IPS-NIHi11 (cell line): ENCODE measurements at regions not wholly inside any gene's neighbourhood (a gene's known extent, or its start where the extent isn't known, plus 50 kb on each side); places are given as distances from the start of the nearest gene placed in this dataset.

ENCODE experiments used
- DNase-seq: peaks from one replicate; pipeline ENCODE4 v3.0.0; 2012; ENCODE audit warnings: mixed read lengths, low spot score

GRCh38 chr1:87821335-87821697 is 492.6 kb downstream of the LMO4 start:
- DNase-seq = no peak

- no peak for DNase-seq
These were observed 498.1 kb downstream of the LMO4 start for GRCh38 chr1:87826681-87827251.

- DNase-seq = no peak
These were observed 500.7 kb downstream of the LMO4 start for GRCh38 chr1:87829360-87829759.

- no peak for DNase-seq
These were observed 501.8 kb downstream of the LMO4 start for GRCh38 chr1:87830432-87830978.

- DNase-seq = no peak
These were observed 504.5 kb downstream of the LMO4 start for GRCh38 chr1:87833166-87833565.

- DNase-seq = no peak
These were observed 505.5 kb downstream of the LMO4 start for GRCh38 chr1:87834151-87834550.

- DNase-seq = no peak
These were observed 506.3 kb downstream of the LMO4 start for GRCh38 chr1:87834941-87835340.

GRCh38 chr1:87840767-87841166 is 512.1 kb downstream of the LMO4 start:
- no peak for DNase-seq

- DNase-seq = no peak
These were observed 512.7 kb downstream of the LMO4 start for GRCh38 chr1:87841332-87841731.

GRCh38 chr1:87842156-87842555 is 513.5 kb downstream of the LMO4 start:
- no peak for DNase-seq

- DNase-seq = no peak
These were observed 515.6 kb downstream of the LMO4 start for GRCh38 chr1:87844251-87844650.

- no peak for DNase-seq
These were observed 522.8 kb downstream of the LMO4 start for GRCh38 chr1:87851490-87851889.

- DNase-seq = no peak
These were observed 523.9 kb downstream of the LMO4 start for GRCh38 chr1:87852410-87853161.

- no peak for DNase-seq
These were observed 525.1 kb downstream of the LMO4 start for GRCh38 chr1:87853576-87854351.

GRCh38 chr1:87863317-87863716 is 534.6 kb downstream of the LMO4 start:
- no peak for DNase-seq

- no peak for DNase-seq
These were observed 536.0 kb downstream of the LMO4 start for GRCh38 chr1:87864676-87865075.

- no peak for DNase-seq
These were observed 537.7 kb downstream of the LMO4 start for GRCh38 chr1:87866416-87866815.

- DNase-seq = no peak
These were observed 538.9 kb downstream of the LMO4 start for GRCh38 chr1:87867626-87868025.

GRCh38 chr1:87869567-87869966 is 540.9 kb downstream of the LMO4 start:
- DNase-seq = no peak

GRCh38 chr1:87872189-87872588 is 543.5 kb downstream of the LMO4 start:
- DNase-seq = no peak

- DNase-seq = no peak
These were observed 544.0 kb downstream of the LMO4 start for GRCh38 chr1:87872692-87873091.

GRCh38 chr1:87878873-87879272 is 550.2 kb downstream of the LMO4 start:
- no peak for DNase-seq
